Stimulated activated memory B cell treated with anti-CD40 and anti-IgM and Interleukin-4, amounts not matched to agents 10 μg/mL and 1 μg/mL and 100 μg/mL, for 72 hours (primary cell): ENCODE measurements at regions not wholly inside any gene's neighbourhood (a gene's known extent, or its start where the extent isn't known, plus 50 kb on each side); places are given as distances from the start of the nearest gene placed in this dataset.

Experiments
- ATAC-seq: fragments of 150-1000 bp; cut with Tn5 transposase; 2 replicates; pipeline ENCODE4 v1.10.0; 2021
- H3K27ac Mint-ChIP-seq: one replicate; pipeline ENCODE4 v1.8.0; 2022; ENCODE audit warnings: mild to moderate bottlenecking, mixed read lengths
- H3K27me3 Mint-ChIP-seq: one replicate; pipeline ENCODE4 v1.8.0; 2022; ENCODE audit warnings: mixed read lengths
- H3K36me3 Mint-ChIP-seq: one replicate; pipeline ENCODE4 v1.8.0; 2022; ENCODE audit warnings: mixed read lengths
- H3K4me1 Mint-ChIP-seq: one replicate; pipeline ENCODE4 v1.8.0; 2022; ENCODE audit warnings: mixed read lengths
- H3K4me3 Mint-ChIP-seq: one replicate; pipeline ENCODE4 v1.8.0; 2022; ENCODE audit warnings: mild to moderate bottlenecking, moderate library complexity, mixed read lengths
- H3K9me3 Mint-ChIP-seq: one replicate; pipeline ENCODE4 v1.8.0; 2022; ENCODE audit warnings: mixed read lengths

GRCh38 chr2:6784291-6784690, 81.4 kb downstream of the CMPK2 start:
- no peak for ATAC-seq
- Mint-ChIP-seq H3K4me3 (no peak overlapping the region), H3K9me3 (peaks cover 2% of the 10 kb centered on the region), H3K27ac (no peak overlapping the region), H3K36me3 (no peaks in the 10 kb centered on the region), H3K4me1 (peaks cover 17% of the 10 kb centered on the region), H3K27me3 (peaks cover 7% of the 10 kb centered on the region)

GRCh38 chr2:6785493-6785892, 80.2 kb downstream of the CMPK2 start:
- Mint-ChIP-seq H3K27me3 (peaks cover 9% of the 10 kb centered on the region), H3K36me3 (no peaks in the 10 kb centered on the region), H3K4me1 (peaks cover 16% of the 10 kb centered on the region), H3K9me3 (peaks cover 2% of the 10 kb centered on the region), H3K27ac (no peak overlapping the region), H3K4me3 (no peak overlapping the region)
- no peak for ATAC-seq

GRCh38 chr2:6787376-6787775, 78.3 kb downstream of the CMPK2 start:
- Mint-ChIP-seq H3K27ac (no peak overlapping the region), H3K36me3 (no peaks in the 10 kb centered on the region), H3K9me3 (peaks cover 2% of the 10 kb centered on the region), H3K4me3 (no peak overlapping the region), H3K4me1 (no peaks in the 10 kb centered on the region), H3K27me3 (peaks cover 9% of the 10 kb centered on the region)
- no peak for ATAC-seq

- Mint-ChIP-seq H3K36me3 (no peaks in the 10 kb centered on the region), H3K9me3 (peaks cover 2% of the 10 kb centered on the region)
Observed at GRCh38 chr2:6788614-6789013, 77.1 kb downstream of the CMPK2 start.

GRCh38 chr2:6789559-6790138, 76.1 kb downstream of the CMPK2 start:
- no peaks in the 10 kb centered on the region for H3K4me1 Mint-ChIP-seq

More at GRCh38 chr2:6788614-6789013, 77.1 kb downstream of the CMPK2 start:
- H3K4me3 Mint-ChIP-seq = no peak overlapping the region
- ATAC-seq = no peak
- H3K27ac Mint-ChIP-seq = no peak overlapping the region
- no peaks in the 10 kb centered on the region for H3K4me1 Mint-ChIP-seq
- H3K27me3 Mint-ChIP-seq = peaks cover 9% of the 10 kb centered on the region

GRCh38 chr2:6791682-6792081, 74.0 kb downstream of the CMPK2 start:
- H3K4me3 Mint-ChIP-seq = no peak overlapping the region
- no peaks in the 10 kb centered on the region for H3K36me3 Mint-ChIP-seq
- H3K9me3 Mint-ChIP-seq = peaks cover 2% of the 10 kb centered on the region
- H3K4me1 Mint-ChIP-seq = no peaks in the 10 kb centered on the region
- no peak overlapping the region for H3K27ac Mint-ChIP-seq
- no peak for ATAC-seq
- H3K27me3 Mint-ChIP-seq = peaks cover 28% of the 10 kb centered on the region

More at GRCh38 chr2:6789559-6790138, 76.1 kb downstream of the CMPK2 start:
- Mint-ChIP-seq H3K4me3 (no peak overlapping the region), H3K9me3 (peaks cover 2% of the 10 kb centered on the region), H3K27ac (no peak overlapping the region), H3K27me3 (peaks cover 9% of the 10 kb centered on the region), H3K36me3 (no peaks in the 10 kb centered on the region)
- no peak for ATAC-seq

- Mint-ChIP-seq H3K27ac (no peak overlapping the region), H3K27me3 (peaks cover 30% of the 10 kb centered on the region), H3K4me1 (no peaks in the 10 kb centered on the region), H3K4me3 (no peak overlapping the region), H3K36me3 (no peaks in the 10 kb centered on the region), H3K9me3 (peaks cover 2% of the 10 kb centered on the region)
- no peak for ATAC-seq
Observed at GRCh38 chr2:6792883-6793282, 72.8 kb downstream of the CMPK2 start.

- H3K4me1 Mint-ChIP-seq = no peaks in the 10 kb centered on the region
- no peak overlapping the region for H3K27ac Mint-ChIP-seq
- H3K4me3 Mint-ChIP-seq = no peak overlapping the region
- H3K9me3 Mint-ChIP-seq = peaks cover 2% of the 10 kb centered on the region
- H3K36me3 Mint-ChIP-seq = no peaks in the 10 kb centered on the region
- ATAC-seq = no peak
- peaks cover 30% of the 10 kb centered on the region for H3K27me3 Mint-ChIP-seq
Observed at GRCh38 chr2:6793371-6793770, 72.3 kb downstream of the CMPK2 start.

GRCh38 chr2:6793913-6794312, 71.8 kb downstream of the CMPK2 start:
- Mint-ChIP-seq H3K4me3 (no peak overlapping the region), H3K9me3 (peaks cover 2% of the 10 kb centered on the region), H3K36me3 (no peaks in the 10 kb centered on the region)

GRCh38 chr2:6794448-6794847, 71.3 kb downstream of the CMPK2 start:
- no peaks in the 10 kb centered on the region for H3K36me3 Mint-ChIP-seq
- H3K4me1 Mint-ChIP-seq = no peaks in the 10 kb centered on the region
- H3K9me3 Mint-ChIP-seq = no peaks in the 10 kb centered on the region
- no peak for ATAC-seq
- no peak overlapping the region for H3K4me3 Mint-ChIP-seq
- H3K27me3 Mint-ChIP-seq = peaks cover 22% of the 10 kb centered on the region
- H3K27ac Mint-ChIP-seq = no peak overlapping the region

More at GRCh38 chr2:6793913-6794312, 71.8 kb downstream of the CMPK2 start:
- no peaks in the 10 kb centered on the region for H3K4me1 Mint-ChIP-seq
- no peak for ATAC-seq
- peaks cover 28% of the 10 kb centered on the region for H3K27me3 Mint-ChIP-seq
- no peak overlapping the region for H3K27ac Mint-ChIP-seq
